NCI-H526 treated with DMSO at 0.1 percent for 48 hours (cell line): ENCODE measurements at regions not wholly inside any gene's neighbourhood (a gene's known extent, or its start where the extent isn't known, plus 50 kb on each side); places are given as distances from the start of the nearest gene placed in this dataset.
A peak's percentile ranks its signal among the peaks of the same experiment; 100 is the strongest.

Experiments
- DNase-seq: peaks from one replicate; lab custom pipeline; 2025; lab: John Stamatoyannopoulos, UW

DNA sequence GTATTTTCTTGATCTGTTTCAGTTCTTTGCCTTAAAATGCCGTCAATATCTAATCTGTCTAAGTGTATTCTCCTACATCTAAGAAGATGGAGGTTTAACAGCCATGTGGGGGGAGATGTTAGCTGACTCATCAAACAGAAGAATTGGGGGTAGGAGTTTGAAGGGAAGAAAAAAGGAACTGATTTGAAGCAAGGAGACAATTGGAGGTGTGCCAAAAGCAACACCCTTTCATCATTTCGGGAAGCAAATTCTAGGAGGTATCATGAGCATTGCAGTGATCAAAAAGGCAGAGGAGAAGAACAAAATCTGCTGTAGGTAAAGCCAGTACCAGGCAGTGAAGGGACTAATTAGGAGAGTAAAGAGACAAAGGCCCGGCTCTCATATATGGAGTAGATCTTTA lies 337.3 kb upstream of the TBC1D5 start:
- no peak for DNase-seq

GRCh38 chr3:18079062-18079461 lies 336.6 kb upstream of the TBC1D5 start:
- DNase-seq = no peak

GRCh38 chr3:18077128-18077840 lies 334.9 kb upstream of the TBC1D5 start:
- no peak for DNase-seq

DNA sequence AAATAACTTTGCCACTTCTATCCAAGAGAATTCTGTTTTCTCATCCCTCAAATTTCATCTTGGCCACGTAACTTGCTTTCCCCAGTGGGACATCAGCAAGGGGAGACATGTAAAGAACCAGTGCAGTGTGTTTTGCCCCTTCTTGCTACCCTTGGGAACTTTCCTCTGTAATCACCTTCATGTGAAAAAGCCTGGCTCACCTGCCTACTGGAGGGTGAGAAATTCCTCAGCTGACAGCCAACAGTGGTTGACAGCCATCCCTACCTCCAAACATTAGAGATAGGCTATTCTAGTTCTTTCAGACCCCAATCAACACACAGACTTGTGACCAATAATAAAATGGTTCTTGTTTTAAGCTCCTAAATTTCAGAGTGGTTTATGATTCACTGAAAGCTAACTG lies 333.9 kb upstream of the TBC1D5 start:
- DNase-seq = no peak

DNA sequence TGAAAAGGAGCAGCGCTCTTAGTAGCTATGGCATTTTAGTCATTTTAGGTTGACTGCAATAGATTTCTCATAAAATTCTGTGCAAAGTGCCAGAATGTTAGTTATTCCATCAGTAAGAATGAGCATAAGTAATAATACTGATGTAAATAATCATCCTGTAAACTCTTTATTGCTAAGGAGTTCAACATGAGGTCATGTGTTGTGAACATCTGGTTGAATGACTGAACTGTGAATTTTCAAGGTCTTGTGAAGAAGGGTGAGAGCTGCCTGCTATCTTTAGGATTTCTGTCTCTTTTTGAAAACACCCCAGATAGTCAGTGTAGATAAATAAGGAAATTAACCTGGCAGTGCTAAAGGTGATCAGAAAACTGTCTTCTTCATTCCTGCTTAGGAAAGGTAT lies 333.4 kb upstream of the TBC1D5 start:
- DNase-seq = no peak

DNA sequence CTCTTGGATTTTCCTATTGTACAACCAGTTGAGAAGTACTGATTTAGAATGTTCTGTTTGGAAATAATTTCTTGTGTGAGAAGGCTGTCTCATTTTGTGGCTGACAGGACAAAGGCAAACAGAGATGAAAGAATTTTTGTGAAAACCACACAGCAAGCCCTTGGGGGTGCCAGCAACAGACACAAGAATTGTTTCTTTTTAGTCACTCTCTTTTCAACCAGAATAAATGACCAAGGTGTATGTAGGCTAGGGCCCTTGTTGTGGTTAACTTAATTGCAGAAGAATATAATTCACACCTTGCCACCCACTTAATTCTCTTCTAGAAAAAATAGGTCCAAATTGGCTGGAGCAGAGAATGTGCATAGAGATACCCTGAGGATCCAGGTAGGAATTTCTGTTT lies 329.4 kb upstream of the TBC1D5 start:
- no peak for DNase-seq

DNA sequence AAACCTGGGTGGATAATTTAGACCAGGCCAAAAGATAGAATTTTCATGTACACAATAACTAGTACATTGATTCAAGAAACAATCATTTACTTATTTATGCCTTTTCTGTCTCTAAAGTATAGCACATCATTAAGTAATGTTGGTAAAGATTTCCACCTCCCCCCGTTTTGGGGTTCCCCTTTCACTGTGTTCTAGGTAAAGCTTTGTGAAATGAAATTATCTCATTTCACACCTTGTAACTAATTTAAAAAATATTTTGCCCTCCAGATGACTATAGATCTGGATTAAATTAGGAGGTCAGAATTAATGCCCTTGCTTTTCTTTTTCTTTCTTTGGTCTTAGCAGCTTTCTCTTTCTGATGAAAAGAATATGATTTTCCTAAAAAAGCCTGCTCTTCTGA lies 328.5 kb upstream of the TBC1D5 start:
- DNase-seq = no peak

DNA sequence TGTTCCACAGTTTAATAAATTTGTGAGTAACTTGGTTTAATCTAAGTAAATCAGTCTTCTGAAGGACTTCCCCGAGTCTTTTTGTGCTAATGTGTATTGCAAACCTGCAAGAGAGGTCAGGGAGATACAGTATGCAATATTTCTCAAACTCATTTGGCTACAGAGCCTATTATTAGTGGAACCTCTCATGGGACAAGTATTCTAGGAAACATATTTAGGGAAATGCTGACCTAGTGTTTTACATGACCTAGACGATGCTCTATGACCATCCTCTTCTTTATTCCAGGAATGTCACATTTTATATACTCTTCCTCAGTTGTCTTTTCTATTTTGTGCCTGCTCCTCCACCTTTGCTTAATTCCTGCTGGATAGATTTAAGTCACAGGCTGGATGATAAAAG lies 327.8 kb upstream of the TBC1D5 start:
- DNase-seq = peak; percentile 27

DNA sequence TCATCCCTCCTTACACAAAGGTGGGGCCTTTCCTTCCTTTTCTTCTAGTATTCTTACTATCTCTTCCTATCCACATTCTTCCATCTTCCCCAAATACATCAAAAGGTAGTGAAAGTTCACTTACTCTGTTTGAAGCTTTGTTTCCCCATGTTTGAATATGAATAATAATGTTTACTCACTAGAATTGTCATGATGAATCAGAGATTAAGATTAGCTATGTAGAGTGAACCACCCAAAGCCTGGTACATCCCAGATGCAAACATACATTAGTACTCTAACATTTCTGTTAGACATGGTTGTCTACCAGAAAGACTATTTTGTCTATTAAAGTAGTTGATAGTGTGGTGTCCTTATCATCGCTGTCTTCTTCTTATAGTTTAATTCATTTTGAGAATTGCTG lies 327.1 kb upstream of the TBC1D5 start:
- no peak for DNase-seq

DNA sequence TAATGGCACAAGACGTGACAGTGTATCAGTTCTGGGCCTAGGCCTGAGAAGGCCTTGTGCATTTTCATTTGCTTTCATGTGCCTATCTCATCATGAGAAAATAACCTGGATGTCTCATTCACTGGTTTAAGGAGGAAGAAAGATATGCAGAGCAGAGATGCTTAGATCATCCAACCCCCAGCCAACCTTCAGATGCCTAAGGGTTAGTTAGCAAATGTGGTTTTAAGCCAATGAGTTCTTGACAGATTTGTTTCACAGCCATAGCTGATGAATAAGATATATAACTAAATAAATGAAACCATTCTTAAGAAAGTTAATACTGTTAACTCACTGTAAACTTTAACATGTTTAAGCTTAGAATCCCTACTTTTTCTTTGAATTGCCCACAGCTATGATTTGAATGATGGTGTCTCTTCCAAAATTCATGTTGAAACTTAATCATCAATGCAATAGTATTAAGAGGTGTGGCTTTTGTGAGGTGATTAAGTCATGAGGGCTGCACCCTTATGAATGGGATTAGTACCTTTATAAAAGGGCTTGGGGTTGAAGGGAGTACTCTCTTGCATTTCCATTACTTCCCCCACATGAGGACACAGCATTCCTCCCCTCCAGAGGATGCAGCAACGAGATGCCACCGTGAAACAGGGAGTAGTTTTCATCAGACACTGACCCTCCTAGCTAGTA lies 324.6 kb upstream of the TBC1D5 start:
- no peak for DNase-seq

DNA sequence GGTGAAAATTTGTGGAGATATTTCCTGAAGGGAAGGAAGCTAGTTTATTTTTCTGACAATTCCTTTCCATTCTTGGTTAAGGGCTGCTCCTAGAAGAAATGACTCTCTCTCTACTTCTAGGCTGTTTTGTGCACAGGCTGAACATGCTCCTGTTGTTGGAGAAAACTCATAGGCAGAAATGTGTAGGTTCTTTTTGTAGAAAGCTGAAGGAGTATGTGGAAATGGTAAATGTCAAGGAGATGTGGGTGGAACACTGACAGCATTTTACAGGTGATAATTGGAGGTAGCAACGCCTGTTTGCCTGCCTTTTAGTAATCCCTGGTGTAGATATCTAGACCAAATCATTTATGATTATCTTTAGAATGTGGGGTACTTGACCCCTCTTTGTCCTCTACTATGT lies 322.2 kb upstream of the TBC1D5 start:
- no peak for DNase-seq

DNA sequence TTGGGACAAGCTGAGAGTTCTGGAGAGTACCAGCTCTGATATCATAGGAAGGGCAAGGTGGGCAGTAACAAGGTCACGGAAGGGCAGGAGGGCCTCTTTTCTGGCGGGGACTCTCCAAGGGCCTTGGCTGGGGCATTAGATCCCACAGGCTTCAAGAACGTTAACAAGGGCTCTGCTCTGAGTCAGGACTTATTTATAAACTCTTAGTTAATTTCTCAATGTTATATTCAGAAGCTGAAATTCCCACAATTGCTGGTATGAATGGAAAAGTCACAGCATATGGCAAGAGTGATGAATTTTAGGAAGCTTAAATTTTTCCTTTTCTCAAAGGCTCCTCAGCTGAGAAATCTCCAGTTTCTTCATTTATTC lies 320.2 kb upstream of the TBC1D5 start:
- no peak for DNase-seq

DNA sequence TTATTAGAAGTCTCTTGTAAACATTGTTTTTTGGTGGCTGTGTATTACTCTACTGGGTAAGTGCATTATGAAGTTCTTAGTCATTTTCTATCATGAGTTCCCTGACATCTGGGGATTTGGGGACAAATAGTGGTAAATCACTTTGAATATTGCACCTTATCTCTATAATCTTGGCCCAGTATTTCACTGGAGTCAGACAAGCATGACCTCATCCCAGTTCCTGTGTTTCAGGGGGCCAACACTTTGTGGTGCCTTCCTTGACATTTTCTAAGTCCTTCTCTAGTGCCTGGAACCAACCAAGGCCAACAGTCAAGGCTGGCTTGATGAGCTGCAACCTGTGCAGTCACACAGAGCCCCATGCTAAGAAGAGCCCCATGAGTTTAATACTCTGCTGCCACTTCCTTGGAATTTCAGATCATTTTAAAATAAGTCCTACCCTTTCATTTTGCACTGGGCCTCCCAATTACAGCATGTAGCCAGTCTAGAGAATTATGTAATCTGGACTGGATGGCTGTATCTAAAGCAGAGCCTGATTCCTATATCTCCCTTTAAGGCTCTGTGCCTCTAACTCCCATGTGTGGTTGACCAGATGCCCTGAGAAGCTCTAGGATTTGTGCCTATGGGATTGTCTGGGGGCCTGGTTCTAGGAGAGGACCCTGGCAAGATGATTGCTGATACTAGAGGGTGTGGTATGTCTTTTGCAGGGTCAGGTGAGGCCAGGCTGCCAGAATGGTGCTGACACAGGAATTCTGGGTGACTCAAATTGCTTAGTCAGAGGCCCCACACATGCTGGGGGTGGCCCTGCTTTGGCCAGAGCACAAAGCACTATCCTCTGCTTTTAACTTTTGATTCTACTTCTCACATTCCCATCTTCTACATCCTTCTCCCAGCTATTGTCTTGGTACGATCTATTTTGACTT lies 319.6 kb upstream of the TBC1D5 start:
- no peak for DNase-seq

DNA sequence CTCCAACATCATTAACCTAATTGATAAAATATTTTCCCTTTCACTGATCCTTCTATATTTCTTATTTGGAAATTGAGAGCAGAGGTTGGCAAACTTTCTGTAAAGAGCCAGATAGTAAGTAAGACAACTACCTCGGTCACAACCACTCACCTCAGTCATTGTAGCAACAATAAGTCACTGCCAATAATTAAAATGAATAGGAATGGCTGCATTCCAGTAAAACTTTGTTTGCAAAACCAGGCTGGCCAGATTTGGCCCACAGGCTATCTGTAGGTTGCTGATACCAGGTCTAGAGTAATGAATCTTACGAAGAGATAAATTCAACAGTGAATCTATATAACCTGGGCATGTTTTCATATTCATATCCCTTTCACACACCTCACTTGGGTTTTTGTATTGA lies 316.2 kb upstream of the TBC1D5 start:
- DNase-seq = no peak

DNA sequence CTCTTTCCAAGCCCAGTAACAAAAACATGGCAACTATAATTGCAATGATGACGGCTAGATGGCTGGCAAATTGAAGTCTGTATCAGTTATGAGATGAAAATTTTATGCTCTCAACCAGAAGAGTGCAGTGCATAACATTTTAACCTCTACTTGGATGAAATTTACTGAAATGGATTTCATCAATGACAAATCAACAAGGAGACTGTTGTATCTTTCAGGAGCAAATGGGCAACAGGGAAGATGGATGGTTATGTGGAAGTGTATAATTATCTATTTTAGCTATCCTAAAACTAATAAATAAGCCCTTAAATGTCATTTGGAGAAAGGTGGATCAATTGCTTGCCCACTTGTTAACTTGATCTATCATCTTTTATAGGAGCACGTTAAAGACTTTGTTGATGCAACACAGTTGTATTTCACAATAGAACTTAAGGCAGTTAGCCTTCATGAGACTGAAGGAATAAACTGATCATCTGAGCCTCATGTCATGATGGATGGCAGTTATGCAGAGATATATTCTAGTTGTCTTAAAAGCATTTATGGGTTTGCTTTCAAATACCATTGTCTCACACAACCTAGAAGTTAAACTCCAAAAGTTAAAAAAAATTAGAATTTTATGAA lies 315.1 kb upstream of the TBC1D5 start:
- no peak for DNase-seq

DNA sequence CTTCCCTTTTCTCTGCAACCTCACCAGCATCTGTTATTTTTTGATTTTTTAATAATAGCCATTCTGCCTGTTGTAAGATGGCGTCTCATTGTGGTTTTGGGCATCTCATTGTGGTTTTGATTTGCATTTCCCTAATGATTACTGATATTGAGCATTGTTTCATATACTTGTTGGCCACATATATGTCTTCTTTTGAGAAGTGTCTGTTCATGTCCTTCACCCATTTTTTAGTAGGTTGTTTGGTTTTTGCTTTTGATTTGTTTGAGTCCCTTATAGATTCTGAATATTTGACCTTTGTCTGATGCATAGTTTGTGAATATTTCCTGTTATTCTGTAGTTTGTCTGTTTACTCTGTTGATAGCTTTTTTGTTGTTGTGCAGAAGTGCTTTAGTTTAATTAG lies 312.2 kb upstream of the TBC1D5 start:
- DNase-seq = no peak

- no peak for DNase-seq
Measured at GRCh38 chr3:18051306-18051705, 308.9 kb upstream of the TBC1D5 start.

GRCh38 chr3:18049096-18049495 lies 306.7 kb upstream of the TBC1D5 start:
- DNase-seq = no peak

DNA sequence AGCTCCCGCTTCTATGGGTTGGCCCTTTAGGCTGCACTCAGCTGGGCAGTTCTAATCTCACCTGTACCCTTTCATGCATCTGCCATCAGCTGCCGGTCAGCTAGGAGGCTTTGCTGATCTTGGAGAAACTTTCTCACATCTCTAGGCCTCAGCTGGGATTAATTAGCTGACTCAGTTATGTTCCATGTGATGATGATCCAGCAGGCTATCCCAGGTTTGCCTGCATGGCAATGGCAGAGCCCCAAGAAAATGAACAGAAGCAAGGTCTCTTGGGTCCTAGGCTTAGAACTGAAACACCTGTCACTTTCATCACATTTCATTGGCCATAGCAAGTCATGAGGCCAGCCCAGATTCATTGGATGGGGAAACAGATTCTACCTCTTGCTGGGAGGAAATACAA lies 304.6 kb upstream of the TBC1D5 start:
- DNase-seq = no peak

- no peak for DNase-seq
Measured at GRCh38 chr3:18046131-18046915, 303.9 kb upstream of the TBC1D5 start.

DNA sequence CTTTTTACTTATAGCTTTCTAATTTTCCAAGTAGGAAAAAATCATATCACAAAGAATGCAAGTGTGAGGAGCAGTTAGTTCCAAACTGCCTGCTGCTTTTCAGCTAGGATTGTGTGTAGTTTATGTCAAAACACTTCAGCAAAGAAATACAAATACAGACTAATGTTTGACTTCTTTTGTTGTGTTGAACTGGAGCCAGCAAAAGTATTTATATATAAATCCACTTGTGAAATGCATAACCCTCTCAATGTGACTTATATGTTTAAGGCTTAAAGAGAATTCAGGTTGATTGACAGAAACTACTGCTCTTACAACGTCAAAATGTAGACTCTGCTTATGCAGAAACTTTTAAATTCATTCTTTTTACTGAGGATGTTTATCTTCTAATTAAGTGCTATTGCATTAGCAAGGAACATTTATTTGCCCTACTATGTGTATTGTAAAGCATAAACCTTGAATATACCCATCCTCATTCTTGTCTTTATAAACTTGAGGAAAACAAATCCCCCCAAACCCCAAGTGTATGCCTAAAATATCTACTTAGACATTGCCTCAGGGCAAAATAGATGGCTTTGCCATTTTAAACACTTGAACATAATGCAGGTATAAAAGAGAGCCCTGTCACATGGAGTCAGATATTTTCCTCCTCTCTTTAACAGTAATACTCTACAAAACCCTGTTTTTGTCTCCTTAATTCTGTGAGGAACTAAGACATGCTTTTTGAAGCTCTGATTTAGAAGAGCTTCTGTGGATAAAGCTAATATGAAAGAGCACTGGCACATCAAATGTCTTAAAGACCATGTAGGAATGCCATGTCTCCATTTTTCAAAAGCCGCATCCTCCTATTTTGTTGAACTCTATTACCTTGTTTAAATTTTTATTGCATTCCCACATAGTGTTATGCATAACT lies 302.8 kb upstream of the TBC1D5 start:
- no peak for DNase-seq
